ENCODE measurements at regions not wholly inside any gene's neighbourhood (a gene's known extent, or its start where the extent isn't known, plus 50 kb on each side); places are given as distances from the start of the nearest gene placed in this dataset.
"Not testable (repeated sequence)": the region's sequence is repeated elsewhere in the genome, so short reads cannot be mapped to it uniquely, and the experiment has no call there.

DNA sequence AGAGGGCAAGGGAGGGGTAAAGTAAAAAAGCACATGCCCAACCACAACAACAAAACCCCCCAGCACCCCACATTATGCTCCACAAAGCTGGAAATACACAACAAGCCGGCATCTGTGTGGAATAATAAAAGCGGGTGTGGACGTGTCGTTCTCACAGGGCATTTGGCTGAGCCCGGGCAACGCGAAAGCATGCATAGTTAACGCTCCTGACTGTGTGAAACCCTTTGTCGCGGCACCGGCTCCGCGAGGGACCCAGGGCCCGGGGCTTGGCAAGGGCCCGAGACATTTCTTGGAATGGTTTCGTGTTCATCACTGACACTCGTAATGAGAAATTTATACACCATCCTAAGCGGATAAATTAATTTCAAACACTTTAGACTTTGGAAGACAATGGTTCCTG, 165.6 kb downstream of the INHBB start:
- intact Hi-C loops (cut with micrococcal nuclease), result no loop called here
- peaks cover 11% of the 10 kb centered on the region for H3K4me1 ChIP-seq

DNA sequence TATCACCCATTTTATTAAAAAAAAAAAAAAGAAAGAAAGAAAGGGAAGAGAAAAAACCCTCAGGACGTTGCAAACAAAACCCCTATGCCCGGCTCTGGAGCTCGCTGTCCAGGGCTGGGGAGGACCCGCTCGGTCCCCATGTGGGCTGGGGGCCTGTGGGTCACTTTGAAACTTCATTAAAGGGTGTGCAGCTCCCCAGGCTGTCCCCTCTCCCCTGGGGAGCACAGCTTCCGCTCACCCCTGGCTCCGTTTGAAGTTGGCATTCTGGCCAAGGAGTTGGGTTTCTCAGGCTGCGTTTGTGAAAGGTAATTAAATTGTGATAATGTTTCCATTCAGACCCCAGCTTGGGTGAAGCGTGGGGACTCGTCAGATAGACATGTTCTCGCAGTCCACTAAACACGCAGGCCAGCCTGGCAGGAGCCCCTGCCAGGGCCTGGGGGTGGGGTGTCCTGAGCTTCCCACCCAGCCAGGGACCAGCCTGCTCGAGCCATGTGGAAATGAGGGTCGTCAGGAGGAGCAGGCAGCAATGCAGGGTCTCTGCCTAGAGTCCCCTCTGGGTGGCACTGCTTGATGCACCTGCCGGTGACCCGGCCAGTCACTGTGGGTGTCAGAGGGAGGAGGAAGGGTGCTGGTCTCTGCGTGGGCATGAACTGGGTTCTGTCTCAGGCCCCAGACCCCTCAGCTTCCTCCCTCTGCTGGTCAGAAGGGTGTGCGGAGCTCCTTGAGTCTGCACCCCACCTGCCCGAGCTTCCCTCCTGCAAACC, 166.2 kb downstream of the INHBB start:
- Histone ChIP-seq H3K9me3 (replicated peaks) (no peaks in the 10 kb centered on the region), H3K4me1 (peaks cover 11% of the 10 kb centered on the region), H3K27me3 (ENCODE audit: low read depth) (peaks cover 11% of the 10 kb centered on the region), H3K4me3 (no peak overlapping the region), H3K36me3 (no peaks in the 10 kb centered on the region), H3K27ac (replicated peaks) (no peak overlapping the region)
- intact Hi-C loops (cut with micrococcal nuclease), result no loop called here
- DNase-seq, result no peak
- TF ChIP-seq, protein P1, sequence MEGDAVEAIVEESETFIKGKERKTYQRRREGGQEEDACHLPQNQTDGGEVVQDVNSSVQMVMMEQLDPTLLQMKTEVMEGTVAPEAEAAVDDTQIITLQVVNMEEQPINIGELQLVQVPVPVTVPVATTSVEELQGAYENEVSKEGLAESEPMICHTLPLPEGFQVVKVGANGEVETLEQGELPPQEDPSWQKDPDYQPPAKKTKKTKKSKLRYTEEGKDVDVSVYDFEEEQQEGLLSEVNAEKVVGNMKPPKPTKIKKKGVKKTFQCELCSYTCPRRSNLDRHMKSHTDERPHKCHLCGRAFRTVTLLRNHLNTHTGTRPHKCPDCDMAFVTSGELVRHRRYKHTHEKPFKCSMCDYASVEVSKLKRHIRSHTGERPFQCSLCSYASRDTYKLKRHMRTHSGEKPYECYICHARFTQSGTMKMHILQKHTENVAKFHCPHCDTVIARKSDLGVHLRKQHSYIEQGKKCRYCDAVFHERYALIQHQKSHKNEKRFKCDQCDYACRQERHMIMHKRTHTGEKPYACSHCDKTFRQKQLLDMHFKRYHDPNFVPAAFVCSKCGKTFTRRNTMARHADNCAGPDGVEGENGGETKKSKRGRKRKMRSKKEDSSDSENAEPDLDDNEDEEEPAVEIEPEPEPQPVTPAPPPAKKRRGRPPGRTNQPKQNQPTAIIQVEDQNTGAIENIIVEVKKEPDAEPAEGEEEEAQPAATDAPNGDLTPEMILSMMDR (IDR thresholded peaks at IDR 0.05; ENCODE audit: borderline replicate concordance), result peak; percentile 33

More for the DNA sequence above, 165.6 kb downstream of the INHBB start:
- H3K36me3 ChIP-seq, result no peaks in the 10 kb centered on the region
- TF ChIP-seq, protein P1 (IDR thresholded peaks at IDR 0.05; ENCODE audit: borderline replicate concordance), result no peak
- H3K9me3 ChIP-seq (replicated peaks), result no peaks in the 10 kb centered on the region
- no peak for DNase-seq
- no peak overlapping the region for H3K27ac ChIP-seq (replicated peaks)
- H3K4me3 ChIP-seq, result no peak overlapping the region
- H3K27me3 ChIP-seq (ENCODE audit: low read depth), result peaks cover 13% of the 10 kb centered on the region

DNA sequence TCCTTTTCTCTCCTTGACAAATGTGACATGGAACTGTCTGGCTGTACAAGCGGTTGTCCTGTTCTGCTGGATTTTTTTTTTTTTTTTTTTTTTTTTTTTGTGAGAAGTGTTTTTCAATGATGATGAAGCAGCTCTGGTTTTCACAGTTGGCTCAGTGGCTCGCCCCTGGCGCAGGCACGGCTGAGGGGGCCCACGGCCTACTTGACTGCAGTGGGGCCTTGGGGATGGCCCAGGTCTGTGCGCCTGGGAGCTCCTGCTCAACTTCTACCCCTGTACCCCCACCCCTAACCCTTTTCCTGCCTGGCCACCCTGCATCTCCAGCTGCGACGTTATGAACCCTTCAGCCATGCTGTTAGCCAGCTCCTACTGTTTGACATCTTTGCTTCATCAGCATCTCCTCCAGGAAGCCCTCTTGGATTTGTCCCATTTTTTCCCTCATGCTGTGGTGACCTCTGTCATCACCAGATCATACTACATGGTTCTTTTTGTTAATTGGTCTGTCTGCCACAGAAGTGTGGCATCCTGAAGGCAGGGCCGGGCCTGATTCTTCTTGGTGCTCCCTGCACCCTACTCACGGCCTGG, 167.9 kb downstream of the INHBB start:
- intact Hi-C loops (cut with micrococcal nuclease), result no loop called here
- DNase-seq, result no peak

DNA sequence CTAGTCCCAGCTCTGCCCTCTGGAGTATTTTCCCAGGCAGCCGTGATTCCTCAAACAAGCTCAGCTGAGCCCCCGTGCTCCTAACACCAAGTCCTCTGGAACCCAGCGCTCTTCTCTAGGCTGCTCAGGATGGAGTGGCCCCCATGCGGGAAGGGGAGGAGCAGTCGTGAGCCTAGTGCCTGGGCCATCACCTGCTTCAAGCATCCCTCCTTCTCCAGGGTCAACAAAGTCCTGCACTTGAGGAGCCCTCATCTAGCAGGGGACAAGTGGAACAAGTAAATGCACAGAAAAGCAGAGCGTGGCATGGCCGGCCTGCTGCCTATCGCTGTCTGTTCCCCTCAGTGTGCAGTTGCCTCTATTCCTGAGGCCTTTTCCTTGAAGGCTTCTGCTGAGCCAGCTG, 168.6 kb downstream of the INHBB start:
- H3K4me3 ChIP-seq, result no peak overlapping the region
- H3K4me1 ChIP-seq, result no peaks in the 10 kb centered on the region
- no peaks in the 10 kb centered on the region for H3K9me3 ChIP-seq (replicated peaks)
- intact Hi-C loops (cut with micrococcal nuclease), result no loop called here
- TF ChIP-seq, protein P1 (IDR thresholded peaks at IDR 0.05; ENCODE audit: borderline replicate concordance), result no peak
- no peak for DNase-seq
- H3K36me3 ChIP-seq, result no peaks in the 10 kb centered on the region
- H3K27me3 ChIP-seq (ENCODE audit: low read depth), result peaks cover 24% of the 10 kb centered on the region
- H3K27ac ChIP-seq (replicated peaks), result no peak overlapping the region

More for the DNA sequence above, 167.9 kb downstream of the INHBB start:
- TF ChIP-seq, protein P1 (IDR thresholded peaks at IDR 0.05; ENCODE audit: borderline replicate concordance), result no peak
- Histone ChIP-seq H3K36me3 (no peaks in the 10 kb centered on the region), H3K4me3 (no peak overlapping the region), H3K27ac (replicated peaks) (no peak overlapping the region), H3K9me3 (replicated peaks) (no peaks in the 10 kb centered on the region), H3K4me1 (peaks cover 4% of the 10 kb centered on the region), H3K27me3 (ENCODE audit: low read depth) (peaks cover 18% of the 10 kb centered on the region)

DNA sequence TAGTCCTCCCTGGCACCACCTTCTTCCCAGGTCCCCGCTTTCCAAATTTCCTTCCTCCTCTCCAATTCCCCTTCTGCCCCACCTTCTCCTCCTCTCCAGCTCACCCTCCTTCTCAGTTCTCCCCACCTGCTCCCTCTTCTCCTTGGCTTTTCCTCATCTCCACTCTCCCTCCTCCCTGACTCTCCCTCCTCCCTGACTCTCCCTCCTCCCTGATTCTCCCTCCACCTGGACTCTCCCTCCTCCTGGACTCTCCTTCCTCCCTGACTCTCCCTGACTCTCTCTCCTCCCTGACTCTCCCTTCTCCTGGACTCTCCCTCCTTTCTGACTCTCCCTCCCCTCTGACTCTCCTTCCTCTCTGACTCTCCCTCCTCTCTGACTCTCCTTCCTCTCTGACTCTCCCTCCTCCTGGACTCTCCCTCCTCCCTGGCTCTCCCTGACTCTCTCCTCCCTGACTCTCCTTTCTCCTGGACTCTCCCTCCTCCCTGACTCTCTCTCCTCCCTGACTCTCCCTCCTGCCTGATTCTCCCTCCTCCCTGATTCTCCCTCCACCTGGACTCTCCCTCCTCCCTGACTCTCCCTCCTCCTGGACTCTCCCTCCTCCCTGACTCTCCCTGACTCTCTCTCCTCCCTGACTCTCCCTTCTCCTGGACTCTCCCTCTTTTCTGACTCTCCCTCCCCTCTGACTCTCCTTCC, 169.3 kb downstream of the INHBB start:
- H3K27ac ChIP-seq (replicated peaks); H3K4me1 ChIP-seq; intact Hi-C loops (cut with micrococcal nuclease); H3K36me3 ChIP-seq; DNase-seq; H3K4me3 ChIP-seq; H3K9me3 ChIP-seq (replicated peaks): not testable (repeated sequence)
- peaks cover 26% of the 10 kb centered on the region for H3K27me3 ChIP-seq (ENCODE audit: low read depth)

All from left ventricle myocardium inferior (tissue), 1 donor.